GM10266 (cell line): ENCODE measurements at regions not wholly inside any gene's neighbourhood (a gene's known extent, or its start where the extent isn't known, plus 50 kb on each side); places are given as distances from the start of the nearest gene placed in this dataset.

ENCODE experiments used
- DNase-seq: peaks from one replicate; pipeline ENCODE4 v3.0.0; 2012; ENCODE audit errors: extremely low spot score
- CTCF ChIP-seq: IDR thresholded peaks from 2 replicates; pipeline ENCODE4 v1.5.1; 2012; ENCODE audit warnings: mild to moderate bottlenecking, low read depth; ENCODE audit not compliant: control insufficient read depth, insufficient read depth; ENCODE audit errors: missing control alignments

- no peak for DNase-seq
- TF ChIP-seq CTCF, result no peak
Observed at GRCh38 chr2:204115137-204116056, 178.8 kb downstream of the ICOS start.

DNA sequence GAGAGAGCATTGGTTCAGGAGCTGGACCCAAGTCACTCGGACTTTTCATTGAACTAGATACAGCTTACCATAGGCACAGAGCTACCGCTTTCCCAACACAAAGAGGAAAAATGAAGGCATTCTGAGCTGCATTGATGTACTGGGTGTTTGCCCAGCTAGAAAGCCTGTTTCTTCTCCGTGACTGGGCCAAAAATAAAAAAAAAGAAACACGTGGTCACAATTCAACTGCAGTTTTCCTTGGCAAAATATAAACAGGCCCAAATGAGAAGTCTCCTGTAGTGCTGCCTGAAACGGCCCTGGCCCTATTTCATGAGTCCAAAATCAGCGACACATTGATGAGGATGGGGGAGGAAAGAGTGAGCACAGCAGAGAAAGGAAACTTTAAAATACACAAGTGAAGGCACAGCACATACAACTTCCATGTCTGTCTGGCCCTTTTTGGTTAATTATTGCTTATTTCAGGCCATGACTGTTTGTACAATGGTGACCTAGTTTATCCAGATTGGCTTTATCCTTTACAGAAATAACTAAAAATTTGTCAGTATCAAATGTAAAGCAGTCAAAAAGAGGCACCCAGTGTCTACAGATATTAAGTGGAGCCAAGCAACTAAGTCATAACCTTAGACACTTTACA, 179.7 kb downstream of the ICOS start:
- no peak for DNase-seq
- TF ChIP-seq CTCF, result no peak

DNA sequence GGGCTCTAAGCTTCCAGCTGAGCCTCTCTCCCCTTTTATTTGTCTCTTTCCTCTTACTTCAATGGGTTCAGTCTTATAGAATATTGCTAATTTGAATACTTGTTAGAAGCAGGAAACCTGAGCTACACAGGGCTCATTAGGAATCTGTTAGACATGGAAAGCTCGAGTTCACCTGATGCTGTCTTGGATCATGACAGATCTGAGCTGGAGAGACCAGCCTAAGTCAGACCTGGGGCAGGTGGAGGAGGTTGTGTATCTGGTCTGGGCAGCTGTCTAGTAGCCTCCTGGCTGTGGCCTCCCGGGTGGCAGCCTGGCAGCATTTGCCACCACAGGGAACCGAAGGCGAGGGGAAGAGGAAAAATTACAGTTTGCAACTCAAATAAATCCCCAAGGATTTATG, 185.9 kb downstream of the ICOS start:
- no peak for DNase-seq

DNA sequence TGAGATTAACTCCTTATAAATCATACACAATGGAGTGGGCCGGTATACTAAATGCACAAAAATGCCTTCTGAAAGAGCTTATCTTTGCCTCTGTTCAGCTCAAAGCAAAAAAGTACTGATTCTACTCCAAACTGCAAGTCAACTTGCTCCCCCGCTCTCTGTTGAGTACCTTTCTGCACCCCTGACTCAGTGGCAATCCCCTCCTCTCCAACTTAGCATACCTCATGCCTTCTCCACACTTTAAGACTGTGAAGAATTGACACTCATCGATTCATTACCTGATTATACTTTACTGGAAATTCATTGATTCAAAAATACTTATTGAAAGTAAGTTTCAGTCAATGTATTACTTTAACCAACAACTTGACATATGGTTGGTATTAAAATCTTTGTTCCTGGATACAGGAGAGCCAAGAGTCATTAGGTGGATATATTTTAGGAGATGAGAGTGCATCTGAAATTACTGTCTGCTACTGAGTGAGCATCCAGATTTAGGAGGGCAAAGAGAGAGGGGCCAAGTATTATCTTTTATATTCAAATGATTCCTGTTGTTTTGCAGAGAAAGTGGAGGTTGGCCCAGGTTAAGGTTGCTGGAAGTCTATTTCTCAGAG, 187.7 kb downstream of the ICOS start:
- DNase-seq, result no peak
- no peak for TF ChIP-seq CTCF

More for the DNA sequence above, 185.9 kb downstream of the ICOS start:
- TF ChIP-seq CTCF, result no peak

DNA sequence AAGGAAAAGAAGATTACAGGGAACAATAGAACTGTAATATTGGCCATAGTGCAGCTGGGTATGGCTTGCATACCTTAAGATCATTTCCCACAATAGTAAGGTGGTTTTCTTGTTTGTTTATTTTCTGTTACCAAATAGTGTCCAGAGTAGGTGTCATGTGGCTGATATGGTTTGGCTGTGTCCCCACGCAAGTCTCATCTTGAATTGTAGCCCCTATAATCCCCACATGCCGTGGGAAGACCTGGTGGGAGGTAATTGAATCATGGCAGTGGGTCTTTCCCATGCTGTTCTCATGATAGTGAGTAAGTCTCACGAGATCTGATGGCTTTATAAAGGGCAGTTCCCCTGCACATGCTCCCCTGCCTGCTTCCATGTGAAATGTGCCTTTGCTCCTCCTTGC, 190.1 kb downstream of the ICOS start:
- no peak for TF ChIP-seq CTCF
- DNase-seq, result no peak

DNA sequence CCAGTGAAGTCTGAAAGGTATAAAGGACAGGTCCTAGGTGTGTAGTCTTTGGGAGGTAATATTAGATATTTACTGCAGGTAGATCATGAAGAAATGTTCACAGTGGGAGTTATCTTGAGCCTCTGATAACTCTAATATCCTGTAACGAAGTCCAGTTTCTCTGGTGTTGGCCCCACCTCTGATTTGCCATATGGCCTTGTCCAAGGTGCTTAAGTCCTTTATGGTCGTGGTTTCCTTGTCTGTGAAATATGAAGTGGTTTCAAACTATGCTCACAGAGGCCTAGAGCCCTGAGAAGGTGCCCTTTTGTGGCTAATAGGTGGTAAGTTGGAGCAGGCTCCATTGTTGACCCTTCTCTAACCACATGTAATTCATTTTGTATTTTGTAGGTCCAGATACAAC, 190.7 kb downstream of the ICOS start:
- no peak for TF ChIP-seq CTCF

More for the DNA sequence above, 190.7 kb downstream of the ICOS start:
- no peak for DNase-seq
